ENCODE measurements at regions not wholly inside any gene's neighbourhood (a gene's known extent, or its start where the extent isn't known, plus 50 kb on each side); places are given as distances from the start of the nearest gene placed in this dataset.

- no peak for DNase-seq (ENCODE audit: extremely low spot score, unreplicated experiment)
- Mint-ChIP-seq H3K4me3 (ENCODE audit: unreplicated experiment) (no peak overlapping the region), H3K27me3 (ENCODE audit: unreplicated experiment) (peaks cover 5% of the 10 kb centered on the region), H3K9me3 (ENCODE audit: unreplicated experiment) (no peaks in the 10 kb centered on the region), H3K27ac (ENCODE audit: unreplicated experiment) (no peak overlapping the region), H3K4me1 (ENCODE audit: unreplicated experiment) (no peaks in the 10 kb centered on the region), H3K36me3 (ENCODE audit: unreplicated experiment) (no peaks in the 10 kb centered on the region)
- TF ChIP-seq CTCF (IDR thresholded peaks at IDR 0.05) = peak; percentile 14
Observed at GRCh38 chr4:162535121-162535520, 371.3 kb upstream of the FSTL5 start.

DNA sequence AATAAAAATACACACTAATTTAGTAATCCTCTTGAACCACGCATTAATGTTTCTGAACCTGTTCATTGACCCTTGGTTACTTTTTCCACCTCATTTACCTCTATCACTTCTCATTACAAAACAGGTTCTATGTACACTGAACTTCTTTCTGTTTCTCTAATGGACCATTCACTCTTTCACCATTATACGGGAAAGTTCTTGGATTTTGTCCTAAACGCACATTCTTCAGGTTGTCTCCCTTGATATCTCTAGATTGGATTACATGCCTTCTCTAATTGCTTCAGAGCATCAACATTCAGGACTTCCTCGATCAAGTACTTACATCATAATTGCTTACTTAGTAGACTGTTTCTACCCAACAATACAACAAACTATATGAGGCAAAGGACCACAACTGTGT, 359.4 kb upstream of the FSTL5 start:
- Mint-ChIP-seq H3K27me3 (ENCODE audit: unreplicated experiment) (peaks cover 8% of the 10 kb centered on the region), H3K36me3 (ENCODE audit: unreplicated experiment) (no peaks in the 10 kb centered on the region), H3K4me1 (ENCODE audit: unreplicated experiment) (no peaks in the 10 kb centered on the region), H3K4me3 (ENCODE audit: unreplicated experiment) (no peak overlapping the region), H3K27ac (ENCODE audit: unreplicated experiment) (no peak overlapping the region), H3K9me3 (ENCODE audit: unreplicated experiment) (no peaks in the 10 kb centered on the region)
- no peak for TF ChIP-seq CTCF (IDR thresholded peaks at IDR 0.05)
- DNase-seq (ENCODE audit: extremely low spot score, unreplicated experiment) = no peak

DNA sequence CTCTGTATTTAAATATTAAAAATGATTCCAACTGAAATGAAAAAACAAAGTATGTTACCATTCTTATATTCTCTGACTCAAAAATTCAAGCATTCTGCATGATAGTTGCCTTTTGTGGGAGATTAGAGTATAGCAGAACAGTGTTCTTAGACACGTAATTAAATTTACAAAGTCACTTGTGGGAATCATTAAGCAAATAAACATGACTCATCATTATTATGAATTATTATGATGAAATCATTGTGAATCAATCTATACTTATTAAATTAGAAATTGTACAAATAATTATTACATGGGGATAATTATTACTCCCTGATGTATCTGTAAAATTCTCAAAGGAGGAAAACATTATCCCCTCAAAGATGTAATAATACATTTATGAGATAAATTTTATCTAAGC, 358.9 kb upstream of the FSTL5 start:
- no peak for TF ChIP-seq CTCF (IDR thresholded peaks at IDR 0.05)
- H3K27me3 Mint-ChIP-seq (ENCODE audit: unreplicated experiment) = peaks cover 8% of the 10 kb centered on the region
- H3K36me3 Mint-ChIP-seq (ENCODE audit: unreplicated experiment) = no peaks in the 10 kb centered on the region
- DNase-seq (ENCODE audit: extremely low spot score, unreplicated experiment) = no peak
- H3K4me3 Mint-ChIP-seq (ENCODE audit: unreplicated experiment) = no peak overlapping the region
- no peak overlapping the region for H3K27ac Mint-ChIP-seq (ENCODE audit: unreplicated experiment)
- no peaks in the 10 kb centered on the region for H3K4me1 Mint-ChIP-seq (ENCODE audit: unreplicated experiment)
- no peaks in the 10 kb centered on the region for H3K9me3 Mint-ChIP-seq (ENCODE audit: unreplicated experiment)

DNA sequence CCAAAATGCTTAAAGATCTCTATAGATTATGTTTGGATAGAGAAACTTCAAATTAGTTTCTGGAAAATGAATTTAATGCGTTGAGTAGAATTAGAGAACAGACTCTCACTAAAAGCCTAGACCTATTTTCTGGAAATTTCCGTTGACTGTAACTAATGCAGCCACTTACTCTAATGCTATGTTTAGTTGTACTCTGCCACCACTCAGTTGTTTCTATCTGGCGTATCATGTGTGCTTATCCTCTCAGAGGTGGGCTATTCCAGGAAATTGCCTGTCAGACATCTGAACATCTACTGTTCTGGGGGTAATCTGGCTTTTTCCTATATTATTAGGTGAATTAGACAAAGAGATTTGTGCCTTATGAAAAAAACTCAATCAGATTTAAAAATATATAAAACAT, 347.1 kb upstream of the FSTL5 start:
- DNase-seq (ENCODE audit: extremely low spot score, unreplicated experiment) = no peak
- H3K27me3 Mint-ChIP-seq (ENCODE audit: unreplicated experiment) = peaks cover 5% of the 10 kb centered on the region
- no peaks in the 10 kb centered on the region for H3K9me3 Mint-ChIP-seq (ENCODE audit: unreplicated experiment)
- TF ChIP-seq CTCF (IDR thresholded peaks at IDR 0.05) = no peak
- no peak overlapping the region for H3K27ac Mint-ChIP-seq (ENCODE audit: unreplicated experiment)
- H3K4me3 Mint-ChIP-seq (ENCODE audit: unreplicated experiment) = no peak overlapping the region
- H3K36me3 Mint-ChIP-seq (ENCODE audit: unreplicated experiment) = no peaks in the 10 kb centered on the region
- no peaks in the 10 kb centered on the region for H3K4me1 Mint-ChIP-seq (ENCODE audit: unreplicated experiment)

- Mint-ChIP-seq H3K4me1 (ENCODE audit: unreplicated experiment) (no peaks in the 10 kb centered on the region), H3K36me3 (ENCODE audit: unreplicated experiment) (no peaks in the 10 kb centered on the region), H3K27ac (ENCODE audit: unreplicated experiment) (no peak overlapping the region), H3K27me3 (ENCODE audit: unreplicated experiment) (peaks cover 5% of the 10 kb centered on the region), H3K4me3 (ENCODE audit: unreplicated experiment) (no peak overlapping the region), H3K9me3 (ENCODE audit: unreplicated experiment) (no peaks in the 10 kb centered on the region)
- no peak for DNase-seq (ENCODE audit: extremely low spot score, unreplicated experiment)
- no peak for TF ChIP-seq CTCF (IDR thresholded peaks at IDR 0.05)
Observed at GRCh38 chr4:162510115-162510514, 346.3 kb upstream of the FSTL5 start.

All from osteocyte (in vitro differentiated cells).